ENCODE measurements at regions not wholly inside any gene's neighbourhood (a gene's known extent, or its start where the extent isn't known, plus 50 kb on each side); places are given as distances from the start of the nearest gene placed in this dataset.

- Histone ChIP-seq H3K56ac (replicated peaks; ENCODE audit: insufficient read length, low read depth, low read length) (no peak overlapping the region), H3K23me2 (ENCODE audit: low read depth, low read length) (no peaks in the 10 kb centered on the region), H3K4me1 (replicated peaks in 1 of 4; ENCODE audit: control insufficient read depth in 3 of 4, insufficient read depth in 4 of 4, low read length in 3 of 4) (no peaks in the 10 kb centered on the region), H2BK20ac (ENCODE audit: low read length) (no peak overlapping the region), H2AK5ac (ENCODE audit: low read depth, low read length) (no peak overlapping the region), H3K36me3 (ENCODE audit: control insufficient read depth in 2 of 4, insufficient read depth in 4 of 4, low read length in 3 of 4) (no peaks in the 10 kb centered on the region), H3K27me3 (replicated peaks in 1 of 4; ENCODE audit: control insufficient read depth in 3 of 4, extremely low read depth in 1 of 4, insufficient read depth in 3 of 4, low read length in 3 of 4) (no peaks in the 10 kb centered on the region; a peak in 1 of 7 replicates), H3K23ac (ENCODE audit: insufficient read length) (no peak overlapping the region), H3K9ac (replicated peaks in 1 of 4; ENCODE audit: extremely low read depth in 1 of 4, low read depth in 3 of 4, low read length in 3 of 4) (no peak overlapping the region), H2AFZ (ENCODE audit: low read length) (no peak overlapping the region), H3K4me3 (ENCODE audit: extremely low read depth in 1 of 4, insufficient read depth in 2 of 4, low read depth in 3 of 4, low read length in 4 of 4) (no peak overlapping the region), H2BK12ac (ENCODE audit: low read depth, low read length) (no peak overlapping the region), H4K5ac (ENCODE audit: insufficient read length, low read depth, low read length) (no peak overlapping the region), H3K4me2 (ENCODE audit: insufficient read depth in 1 of 2, low read depth in 2 of 2, low read length in 2 of 2) (no peak overlapping the region), H4K8ac (ENCODE audit: extremely low read depth, insufficient read depth, low read length) (no peak overlapping the region), H3K79me2 (ENCODE audit: control insufficient read depth in 1 of 2, insufficient read depth in 2 of 2, low read length in 2 of 2) (no peaks in the 10 kb centered on the region), H4K91ac (replicated peaks; ENCODE audit: insufficient read length, low read length) (no peak overlapping the region), H3K14ac (ENCODE audit: insufficient read length) (no peak overlapping the region), H4K20me1 (replicated peaks in 1 of 2; ENCODE audit: control insufficient read depth in 1 of 2, insufficient read depth in 2 of 2, low read length in 2 of 2) (no peaks in the 10 kb centered on the region), H3K18ac (ENCODE audit: extremely low read depth, low read length) (no peak overlapping the region), H3K27ac (ENCODE audit: low read depth, low read length) (no peak overlapping the region), H2BK120ac (replicated peaks; ENCODE audit: low read depth, low read length) (no peak overlapping the region), H3K4ac (replicated peaks; ENCODE audit: insufficient read length, low read depth, low read length) (no peak overlapping the region), H2BK15ac (ENCODE audit: low read length) (no peak overlapping the region), H3K9me3 (ENCODE audit: insufficient read depth in 2 of 2, low read depth in 1 of 2, low read length in 1 of 2) (no peaks in the 10 kb centered on the region), H3K79me1 (ENCODE audit: low read depth, low read length) (no peaks in the 10 kb centered on the region), H2BK5ac (ENCODE audit: low read depth, low read length) (no peak overlapping the region)
- 90% methylated on average over 2 of the region's 2 CpGs; no CpG with 5 or more reads in 1 of the 2 experiments for WGBS, 2 experiments (ENCODE audit: extremely low coverage in 1 of 2, insufficient coverage in 1 of 2, insufficient read length in 1 of 2, insufficient replicate concordance in 2 of 2, low coverage in 1 of 2, low lambda C conversion rate in 2 of 2, missing lambda C conversion rate in 1 of 2)
- ChIA-PET POLR2A (ENCODE audit: partially characterized antibody) (no interaction called here), CTCF (ENCODE audit: partially characterized antibody) (no interaction called here)
- FAIRE-seq (no peak), DNase-seq (ENCODE audit: low read depth in 1 of 2, low spot score in 2 of 2) (no peak)
- TF ChIP-seq RBBP5 (IDR thresholded peaks at IDR 0.05; ENCODE audit: borderline replicate concordance, low read depth, low read length) (no peak), CTBP2 (IDR thresholded peaks at IDR 0.05; ENCODE audit: borderline replicate concordance, insufficient read depth, insufficient read length, low read length) (no peak), CEBPB (IDR thresholded peaks at IDR 0.05; ENCODE audit: low read depth, low read length) (no peak), HDAC2 (IDR thresholded peaks at IDR 0.05; ENCODE audit: borderline replicate concordance in 1 of 2, low read depth in 2 of 2, low read length in 2 of 2) (no peak), SRF (IDR thresholded peaks at IDR 0.05; ENCODE audit: low read depth, low read length) (no peak), BACH1 (IDR thresholded peaks at IDR 0.05; ENCODE audit: low read length) (no peak), SAP30 (IDR thresholded peaks at IDR 0.05; ENCODE audit: insufficient read depth, insufficient replicate concordance, low read length) (no peak), TAF1 (IDR thresholded peaks at IDR 0.05; ENCODE audit: low read depth, low read length) (no peak)
Observed at GRCh38 chr2:64707276-64707675, 53.6 kb upstream of the SERTAD2 start.

Measured in H1 (cell line).